Left hindlimb (tissue), 1 donor: ENCODE measurements at regions not wholly inside any gene's neighbourhood (a gene's known extent, or its start where the extent isn't known, plus 50 kb on each side); places are given as distances from the start of the nearest gene placed in this dataset.

ENCODE experiments used
- DNase-seq: peaks from one replicate; pipeline ENCODE4 v3.0.0-alpha.2; 2018

DNA sequence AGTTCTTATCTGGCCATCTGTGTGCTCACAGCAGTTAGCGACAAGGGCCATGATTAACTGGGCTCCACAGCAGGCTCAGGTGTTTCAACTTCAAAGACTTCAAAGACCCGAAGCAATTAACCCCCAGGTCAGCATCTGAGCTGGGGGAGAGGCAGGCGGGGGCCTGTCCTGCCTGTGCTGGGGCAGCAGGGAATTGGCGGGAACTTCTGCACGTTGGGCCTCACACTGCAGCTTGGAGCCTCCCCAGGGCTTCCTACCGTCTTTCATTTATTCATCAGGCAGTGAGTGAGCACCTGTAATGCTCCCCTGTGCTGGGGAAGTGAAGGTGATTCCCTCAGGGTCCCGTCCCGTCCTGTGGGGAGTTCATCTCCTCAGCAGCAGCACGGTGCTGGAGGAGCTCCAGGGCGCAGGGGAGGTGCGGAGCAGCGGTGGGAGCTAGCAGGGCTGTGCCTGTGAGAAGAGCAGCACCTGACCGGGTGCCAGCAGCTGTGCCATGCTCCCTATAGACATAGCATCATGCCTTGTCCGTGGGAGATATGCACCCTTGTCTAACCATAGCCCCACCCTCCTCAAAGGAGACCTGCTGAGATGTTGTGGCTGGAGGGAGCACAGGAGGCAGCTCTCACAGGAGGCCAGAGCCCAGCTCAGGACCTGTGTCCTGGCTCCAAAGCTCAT is 51.8 kb upstream of the FRMD1 start:
- DNase-seq, result no peak

- DNase-seq, result no peak
Measured at GRCh38 chr6:168130168-168130696, 51.2 kb upstream of the FRMD1 start.

- DNase-seq, result no peak
Measured at GRCh38 chr6:168129292-168130167, 50.5 kb upstream of the FRMD1 start.

- no peak for DNase-seq
Measured at GRCh38 chr6:168128631-168129291, 49.7 kb upstream of the FRMD1 start.
